GM12875 (cell line): ENCODE measurements at regions not wholly inside any gene's neighbourhood (a gene's known extent, or its start where the extent isn't known, plus 50 kb on each side); places are given as distances from the start of the nearest gene placed in this dataset.

Source experiments
- H3K4me3 ChIP-seq: one replicate; pipeline ENCODE4 v1.5.1; 2011; ENCODE audit warnings: low read depth, low read length, control low read depth
- TF ChIP-seq, protein P1 (sequence below): IDR thresholded peaks from 2 replicates; pipeline ENCODE4 v1.5.1; 2011; ENCODE audit warnings: low read depth, mild to moderate bottlenecking, control low read depth, inconsistent platforms, low read length, moderate library complexity, borderline replicate concordance; ENCODE audit not compliant: insufficient read depth

GRCh38 chr5:112614285-112614684, 123.4 kb upstream of the APC start:
- TF ChIP-seq, protein P1, sequence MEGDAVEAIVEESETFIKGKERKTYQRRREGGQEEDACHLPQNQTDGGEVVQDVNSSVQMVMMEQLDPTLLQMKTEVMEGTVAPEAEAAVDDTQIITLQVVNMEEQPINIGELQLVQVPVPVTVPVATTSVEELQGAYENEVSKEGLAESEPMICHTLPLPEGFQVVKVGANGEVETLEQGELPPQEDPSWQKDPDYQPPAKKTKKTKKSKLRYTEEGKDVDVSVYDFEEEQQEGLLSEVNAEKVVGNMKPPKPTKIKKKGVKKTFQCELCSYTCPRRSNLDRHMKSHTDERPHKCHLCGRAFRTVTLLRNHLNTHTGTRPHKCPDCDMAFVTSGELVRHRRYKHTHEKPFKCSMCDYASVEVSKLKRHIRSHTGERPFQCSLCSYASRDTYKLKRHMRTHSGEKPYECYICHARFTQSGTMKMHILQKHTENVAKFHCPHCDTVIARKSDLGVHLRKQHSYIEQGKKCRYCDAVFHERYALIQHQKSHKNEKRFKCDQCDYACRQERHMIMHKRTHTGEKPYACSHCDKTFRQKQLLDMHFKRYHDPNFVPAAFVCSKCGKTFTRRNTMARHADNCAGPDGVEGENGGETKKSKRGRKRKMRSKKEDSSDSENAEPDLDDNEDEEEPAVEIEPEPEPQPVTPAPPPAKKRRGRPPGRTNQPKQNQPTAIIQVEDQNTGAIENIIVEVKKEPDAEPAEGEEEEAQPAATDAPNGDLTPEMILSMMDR = no peak
- no peak overlapping the region for H3K4me3 ChIP-seq

DNA sequence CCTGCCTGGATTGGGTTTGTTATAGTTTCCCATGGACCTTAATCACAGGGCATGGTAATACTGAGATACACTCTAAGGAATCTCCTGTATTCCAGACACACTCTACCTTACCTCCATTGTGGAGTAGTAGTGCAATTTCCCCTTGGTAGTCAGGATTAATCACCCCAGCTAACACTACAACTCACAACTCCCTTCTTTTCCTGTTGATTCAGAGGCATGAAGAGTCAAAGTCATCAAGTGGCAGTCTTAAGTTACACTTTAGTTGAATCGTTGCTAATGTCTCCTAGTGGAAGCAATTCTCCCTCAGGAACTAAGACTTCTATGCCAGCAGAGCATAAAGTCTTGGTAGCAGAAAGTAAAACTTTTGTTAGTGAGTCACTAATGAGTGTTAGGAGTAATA, 122.7 kb upstream of the APC start:
- no peak overlapping the region for H3K4me3 ChIP-seq
- TF ChIP-seq, protein P1 = no peak

- no peak overlapping the region for H3K4me3 ChIP-seq
- TF ChIP-seq, protein P1 = no peak
Measured at GRCh38 chr5:112616812-112617547, 120.7 kb upstream of the APC start.

GRCh38 chr5:112625246-112625645, 112.4 kb upstream of the APC start:
- TF ChIP-seq, protein P1 = no peak
- H3K4me3 ChIP-seq = no peak overlapping the region

DNA sequence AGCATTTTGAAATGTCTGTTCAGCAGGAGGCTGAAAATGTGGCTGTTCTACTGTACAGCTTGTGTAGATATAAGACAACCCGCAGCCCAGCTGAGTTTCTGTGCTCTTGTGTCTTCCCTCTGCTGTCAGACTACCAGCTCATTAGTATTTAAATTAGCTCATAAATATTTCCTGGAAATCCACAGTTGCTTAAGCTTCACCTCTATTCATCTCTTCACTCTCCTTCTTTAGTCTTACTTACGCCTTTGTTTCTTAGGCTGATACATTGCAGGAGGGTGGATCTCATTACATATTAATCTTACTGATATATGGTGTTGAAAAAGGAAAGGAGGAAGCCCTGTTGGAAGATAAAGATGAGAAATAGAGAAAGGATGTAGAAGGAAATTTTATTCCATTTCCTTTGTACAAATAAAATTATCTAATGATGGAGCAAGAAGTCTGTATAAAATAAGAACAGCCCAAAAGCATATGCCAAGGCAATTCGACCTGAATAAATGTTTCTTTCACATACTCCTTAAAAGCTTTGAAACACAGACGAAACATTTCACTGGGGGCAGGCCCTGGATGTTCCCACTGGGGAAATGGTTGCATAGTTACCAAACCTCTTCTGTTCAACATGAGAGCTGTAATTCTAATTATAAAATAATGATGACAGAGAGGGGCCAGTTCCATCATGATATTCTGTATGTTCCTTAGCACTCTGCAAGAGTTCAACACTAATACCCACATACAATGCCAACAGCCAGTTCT, 111.8 kb upstream of the APC start:
- TF ChIP-seq, protein P1 = no peak
- no peak overlapping the region for H3K4me3 ChIP-seq

DNA sequence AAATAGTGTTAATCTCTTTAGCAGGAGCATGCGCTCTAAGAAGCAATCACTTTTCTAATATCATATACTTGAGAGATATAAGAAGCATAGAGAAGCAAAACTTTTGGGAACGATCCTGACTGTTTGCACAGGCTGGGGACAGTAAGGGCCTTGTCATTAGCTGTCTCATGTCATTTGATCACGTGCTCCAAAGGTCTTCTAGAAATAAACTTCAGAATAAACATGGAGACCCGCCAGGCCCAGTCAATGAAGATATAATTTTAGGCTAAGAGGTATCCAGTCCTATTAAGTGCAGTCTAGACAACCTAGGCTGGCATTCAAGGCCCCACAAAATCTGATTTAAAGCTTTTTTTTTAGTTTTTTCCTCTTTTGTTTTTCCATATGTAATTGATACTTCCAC, 111.0 kb upstream of the APC start:
- no peak overlapping the region for H3K4me3 ChIP-seq
- TF ChIP-seq, protein P1 = no peak

DNA sequence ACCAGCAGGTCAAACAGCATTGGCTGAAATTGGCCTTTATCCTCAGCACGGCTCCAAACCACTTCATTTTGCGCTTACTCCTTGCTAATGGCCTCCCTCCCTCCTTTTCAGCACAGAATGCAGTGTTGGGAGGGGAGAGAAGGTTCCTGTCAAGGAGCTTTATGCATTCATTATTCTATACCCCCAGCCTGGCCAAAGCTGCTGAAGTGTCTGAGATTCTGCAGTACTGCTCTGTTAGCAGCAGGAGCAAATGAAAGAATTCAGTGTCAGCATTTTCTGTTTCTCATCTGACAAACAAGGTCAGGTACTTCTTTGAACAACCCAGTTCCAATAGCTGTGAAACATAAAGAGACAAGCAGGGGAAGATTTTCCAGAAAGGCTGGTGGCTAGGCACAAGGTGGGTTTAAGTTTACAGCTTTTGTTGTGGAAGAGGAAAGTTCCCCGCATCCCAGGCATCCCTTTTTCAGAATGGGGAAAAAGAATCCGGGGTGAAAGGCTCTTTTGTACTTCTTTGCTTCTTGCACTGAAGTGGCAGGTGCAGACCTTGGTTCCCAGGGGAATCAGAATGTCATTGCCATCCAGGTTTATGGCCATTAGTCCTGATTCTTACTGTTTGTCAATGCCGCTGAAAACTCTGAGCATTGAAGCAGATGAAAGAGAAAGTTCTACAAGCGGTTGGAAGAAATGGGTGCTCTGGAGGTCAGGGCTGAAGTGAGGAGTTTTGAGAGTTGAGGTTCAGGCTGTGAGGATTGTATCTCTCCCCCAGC, 109.3 kb upstream of the APC start:
- H3K4me3 ChIP-seq = no peak overlapping the region
- TF ChIP-seq, protein P1 = no peak
